ENCODE measurements at regions not wholly inside any gene's neighbourhood (a gene's known extent, or its start where the extent isn't known, plus 50 kb on each side); places are given as distances from the start of the nearest gene placed in this dataset.

DNA sequence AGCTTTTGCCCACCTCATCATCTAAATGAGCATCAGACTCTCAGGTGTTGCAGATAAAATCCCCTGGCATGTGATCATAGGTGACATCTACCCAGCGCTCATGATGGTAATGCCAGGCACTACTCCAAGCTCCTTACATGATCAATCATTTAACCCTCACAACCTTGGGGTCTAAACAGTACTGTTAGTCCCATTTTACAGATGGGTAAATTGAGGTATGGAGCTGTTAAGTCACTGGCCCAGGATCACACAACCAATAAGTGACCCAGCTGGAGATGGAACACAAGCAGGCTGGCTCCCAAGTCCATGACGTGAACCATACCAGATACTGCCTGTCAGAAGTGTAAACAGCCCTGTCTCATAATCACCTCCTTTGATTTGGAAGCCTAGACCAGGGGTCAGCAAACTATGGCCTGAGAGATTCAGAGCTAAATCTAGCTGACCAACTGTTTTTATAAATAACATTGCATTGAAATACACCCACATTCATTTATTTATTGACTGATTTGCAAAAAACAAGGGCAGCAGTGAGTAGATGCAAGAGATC is 79.2 kb downstream of the UNC5CL start:
- TF ChIP-seq, protein P1, sequence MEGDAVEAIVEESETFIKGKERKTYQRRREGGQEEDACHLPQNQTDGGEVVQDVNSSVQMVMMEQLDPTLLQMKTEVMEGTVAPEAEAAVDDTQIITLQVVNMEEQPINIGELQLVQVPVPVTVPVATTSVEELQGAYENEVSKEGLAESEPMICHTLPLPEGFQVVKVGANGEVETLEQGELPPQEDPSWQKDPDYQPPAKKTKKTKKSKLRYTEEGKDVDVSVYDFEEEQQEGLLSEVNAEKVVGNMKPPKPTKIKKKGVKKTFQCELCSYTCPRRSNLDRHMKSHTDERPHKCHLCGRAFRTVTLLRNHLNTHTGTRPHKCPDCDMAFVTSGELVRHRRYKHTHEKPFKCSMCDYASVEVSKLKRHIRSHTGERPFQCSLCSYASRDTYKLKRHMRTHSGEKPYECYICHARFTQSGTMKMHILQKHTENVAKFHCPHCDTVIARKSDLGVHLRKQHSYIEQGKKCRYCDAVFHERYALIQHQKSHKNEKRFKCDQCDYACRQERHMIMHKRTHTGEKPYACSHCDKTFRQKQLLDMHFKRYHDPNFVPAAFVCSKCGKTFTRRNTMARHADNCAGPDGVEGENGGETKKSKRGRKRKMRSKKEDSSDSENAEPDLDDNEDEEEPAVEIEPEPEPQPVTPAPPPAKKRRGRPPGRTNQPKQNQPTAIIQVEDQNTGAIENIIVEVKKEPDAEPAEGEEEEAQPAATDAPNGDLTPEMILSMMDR (IDR thresholded peaks at IDR 0.05), result no peak
- TF ChIP-seq POLR2A (IDR thresholded peaks at IDR 0.05), result no peak

All from right lobe of liver (tissue), 4 donors.